DMS114 treated with DMSO at 0.1 percent for 48 hours (cell line): ENCODE measurements at regions not wholly inside any gene's neighbourhood (a gene's known extent, or its start where the extent isn't known, plus 50 kb on each side); places are given as distances from the start of the nearest gene placed in this dataset.
"Not testable (repeated sequence)": the region's sequence is repeated elsewhere in the genome, so short reads cannot be mapped to it uniquely, and the experiment has no call there.

Experiments used
- DNase-seq: peaks from one replicate; lab custom pipeline; 2025; ENCODE audit not compliant: unreplicated experiment; lab: John Stamatoyannopoulos, UW

- no peak for DNase-seq
Measured at GRCh38 chr12:88860851-88861250, 280.6 kb upstream of the KITLG start.

GRCh38 chr12:88856201-88856600, 275.9 kb upstream of the KITLG start:
- no peak for DNase-seq

DNA sequence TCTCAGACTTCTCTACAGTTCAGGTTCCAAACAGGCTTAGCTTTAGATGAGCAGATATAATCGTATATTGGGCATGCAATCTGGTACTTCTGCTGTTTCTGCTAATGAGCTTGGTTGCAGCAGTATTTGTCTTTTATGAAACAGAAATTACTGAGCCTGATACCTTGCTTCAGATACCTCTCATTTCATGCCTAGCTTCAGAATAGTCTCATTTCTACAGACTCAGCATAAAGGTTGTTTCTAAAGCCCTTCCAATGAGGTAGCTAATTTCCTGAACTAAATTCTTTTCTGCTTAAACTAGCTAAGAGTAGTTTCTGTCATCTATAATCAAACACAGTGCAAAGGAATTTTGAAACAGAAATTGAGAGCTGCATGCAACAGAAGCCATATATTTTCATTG, 275.0 kb upstream of the KITLG start:
- no peak for DNase-seq

GRCh38 chr12:88854260-88854659, 274.0 kb upstream of the KITLG start:
- no peak for DNase-seq

- not testable (repeated sequence) for DNase-seq
Measured at GRCh38 chr12:88847246-88847645, 267.0 kb upstream of the KITLG start.

DNA sequence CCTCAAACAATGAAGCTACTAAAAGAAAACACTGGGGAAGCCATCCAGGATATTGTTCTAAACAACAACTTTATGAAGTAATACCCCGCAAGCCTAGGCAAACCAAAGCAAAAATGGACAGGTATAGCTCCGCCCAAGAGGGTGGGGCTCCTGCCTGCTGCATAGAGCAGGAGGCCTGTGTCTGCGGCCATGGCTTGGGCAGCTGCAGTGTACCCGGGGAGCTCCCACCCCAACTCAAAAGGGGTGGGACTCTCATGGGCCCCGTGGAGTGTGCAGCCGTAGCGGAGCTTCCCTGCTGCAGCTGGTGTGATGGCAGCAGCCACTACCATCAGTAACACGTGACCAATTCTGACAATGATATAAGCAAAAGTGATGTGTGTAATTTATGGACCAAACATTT, 264.2 kb upstream of the KITLG start:
- DNase-seq: no peak

GRCh38 chr12:88842314-88842713, 262.0 kb upstream of the KITLG start:
- DNase-seq: no peak

GRCh38 chr12:88839486-88839885, 259.2 kb upstream of the KITLG start:
- no peak for DNase-seq

- DNase-seq: no peak
Measured at GRCh38 chr12:88836156-88836555, 255.9 kb upstream of the KITLG start.

DNA sequence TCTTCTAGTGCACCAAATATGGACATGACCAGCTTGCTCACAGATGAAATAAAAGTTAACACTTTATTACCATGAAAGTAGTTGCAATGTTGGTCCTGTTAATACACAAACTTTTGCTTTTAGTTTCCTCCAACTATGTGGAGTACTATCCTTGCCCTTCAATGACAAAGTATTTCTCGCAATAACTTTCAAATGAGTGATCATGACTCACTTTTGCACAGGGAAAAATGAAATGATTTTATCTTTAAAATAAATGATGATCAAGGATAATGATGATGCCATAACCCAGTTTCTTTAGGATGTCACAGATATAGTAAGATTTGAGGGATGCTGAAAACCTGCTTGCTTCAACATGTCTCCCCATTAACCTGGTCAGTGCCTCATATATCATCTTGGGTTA, 254.0 kb upstream of the KITLG start:
- no peak for DNase-seq

DNA sequence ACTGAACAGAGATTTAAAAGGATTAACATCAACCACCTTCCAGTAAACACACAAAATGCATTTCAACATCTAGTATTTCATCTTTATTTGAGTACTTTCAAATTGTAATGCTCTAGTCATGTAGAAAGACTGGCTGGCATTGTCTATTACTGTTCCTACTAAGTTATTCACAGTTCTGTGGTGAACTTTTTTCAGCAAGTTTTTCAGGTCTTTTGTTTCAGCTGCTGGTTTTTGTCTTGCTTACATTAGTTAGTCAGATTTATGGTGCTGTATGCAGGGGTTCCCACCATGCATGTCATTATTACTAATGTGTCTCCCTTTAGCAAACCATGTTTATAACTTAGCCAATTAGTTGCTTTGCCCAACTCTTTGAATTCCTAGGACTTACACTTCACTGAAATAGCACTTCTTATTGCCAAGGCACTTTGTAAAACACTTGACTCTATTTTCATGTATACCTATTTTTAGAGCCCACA, 253.4 kb upstream of the KITLG start:
- no peak for DNase-seq

GRCh38 chr12:88828537-88828936, 248.3 kb upstream of the KITLG start:
- DNase-seq: not testable (repeated sequence)

- DNase-seq: no peak
Measured at GRCh38 chr12:88820012-88820411, 239.7 kb upstream of the KITLG start.

GRCh38 chr12:88816201-88816600, 235.9 kb upstream of the KITLG start:
- no peak for DNase-seq

DNA sequence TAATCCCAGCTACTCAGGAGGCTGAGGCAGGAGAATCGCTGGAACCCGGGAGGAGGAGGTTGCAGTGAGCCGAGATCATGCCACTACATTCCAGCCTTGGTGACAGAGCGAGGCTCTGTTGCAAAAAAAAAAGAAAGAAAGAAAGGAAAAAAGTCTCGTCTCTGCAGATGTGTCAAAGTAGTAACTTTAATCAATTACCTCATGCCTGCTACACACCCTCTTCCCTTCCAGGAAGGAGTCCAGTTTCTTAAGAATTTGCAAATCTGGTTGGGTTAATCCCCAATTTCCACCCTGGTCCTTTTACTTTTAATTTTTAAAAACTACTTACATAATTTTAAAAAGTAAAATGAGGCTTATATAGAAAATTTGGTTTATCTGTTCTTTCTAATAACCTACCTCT, 234.5 kb upstream of the KITLG start:
- DNase-seq: no peak

- DNase-seq: no peak
Measured at GRCh38 chr12:88812610-88813009, 232.3 kb upstream of the KITLG start.

GRCh38 chr12:88810806-88811205, 230.5 kb upstream of the KITLG start:
- no peak for DNase-seq

- not testable (repeated sequence) for DNase-seq
Measured at GRCh38 chr12:88809841-88810240, 229.6 kb upstream of the KITLG start.

GRCh38 chr12:88805692-88806091, 225.4 kb upstream of the KITLG start:
- no peak for DNase-seq

GRCh38 chr12:88805286-88805685, 225.0 kb upstream of the KITLG start:
- no peak for DNase-seq

DNA sequence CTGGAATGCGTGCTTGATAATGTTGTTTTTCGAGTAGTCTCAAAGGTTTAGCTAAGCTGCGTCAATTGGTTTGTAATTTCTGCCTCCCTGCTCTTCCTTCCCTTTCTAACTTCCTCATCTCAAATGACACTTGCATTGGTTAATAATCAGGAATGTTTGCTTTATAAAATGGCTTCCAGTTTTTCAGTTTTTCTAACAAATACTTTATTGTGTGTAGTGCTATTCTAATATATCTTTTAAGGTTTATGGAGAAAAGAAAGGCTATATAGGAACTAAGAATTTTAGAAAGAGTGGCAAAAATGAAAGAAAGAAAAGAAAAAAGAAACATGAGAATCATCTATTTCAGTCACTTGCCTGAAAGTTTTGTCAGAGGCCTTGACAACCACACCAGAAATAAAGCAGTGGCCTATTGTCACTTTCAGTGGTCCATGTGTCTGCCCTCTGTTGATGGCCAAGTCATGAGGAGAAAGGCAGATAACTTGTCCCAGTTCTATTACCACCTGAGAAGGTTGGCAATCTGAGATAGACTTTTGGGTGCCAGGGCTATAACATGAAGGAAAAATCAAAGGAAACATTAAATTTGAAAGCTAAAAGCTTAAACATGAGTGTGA, 221.9 kb upstream of the KITLG start:
- DNase-seq: no peak

DNA sequence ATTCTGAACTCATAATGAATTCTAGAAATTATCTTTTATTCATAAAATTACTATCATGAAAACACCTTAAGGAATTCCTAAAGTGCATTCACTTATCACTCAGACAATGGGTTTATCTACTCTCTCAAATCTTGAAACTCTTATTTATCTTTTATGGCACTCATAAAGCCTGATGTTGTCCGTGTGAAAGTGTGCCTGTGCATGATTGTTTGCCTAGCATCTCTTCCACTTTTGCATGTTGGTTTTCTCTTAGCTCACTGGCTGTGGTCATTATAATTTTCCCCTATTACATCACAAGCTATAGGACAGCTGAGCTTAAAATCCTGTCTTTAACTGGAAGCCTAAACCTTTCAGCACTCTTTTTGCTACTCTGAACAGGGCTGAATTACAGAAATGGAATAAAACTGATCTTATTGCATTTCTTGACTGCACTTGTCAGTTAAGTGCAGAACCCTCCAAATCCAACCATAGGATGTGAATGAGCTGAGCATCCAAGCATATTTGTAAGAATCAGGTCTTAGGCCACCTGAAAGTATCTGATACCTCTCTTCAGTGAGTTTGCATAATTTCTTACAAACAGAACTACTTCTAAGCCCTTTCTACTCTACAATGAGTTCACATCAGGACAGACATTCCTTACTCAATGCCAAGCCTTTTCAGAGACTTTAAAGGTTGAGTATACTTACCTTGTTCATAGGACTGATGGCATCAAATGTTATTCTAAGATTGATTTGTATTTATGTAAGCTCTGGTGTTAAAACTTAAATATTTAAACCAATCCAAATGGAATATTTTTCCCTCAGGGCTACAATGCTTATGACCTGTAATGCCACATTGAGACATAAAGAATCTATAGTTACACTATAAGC, 221.2 kb upstream of the KITLG start:
- DNase-seq: no peak
